Large intestine (tissue), 3 donors: ENCODE measurements at regions not wholly inside any gene's neighbourhood (a gene's known extent, or its start where the extent isn't known, plus 50 kb on each side); places are given as distances from the start of the nearest gene placed in this dataset.

Experiments
- DNase-seq, 2 donors: peaks; one replicate each; pipeline versions ENCODE4 v3.0.0 to v3.0.0-alpha.2; 2013
- H3K27ac ChIP-seq: one replicate; pipeline ENCODE4 v1.5.1; 2013; ENCODE audit warnings: low read length
- H3K27me3 ChIP-seq: 2 replicates; pipeline ENCODE4 v1.6.1; 2013; ENCODE audit warnings: low read length; ENCODE audit not compliant: control insufficient read depth, insufficient read depth
- H3K36me3 ChIP-seq: 2 replicates; pipeline ENCODE4 v1.6.1; 2013; ENCODE audit warnings: low read length; ENCODE audit not compliant: control insufficient read depth, insufficient read depth
- H3K4me1 ChIP-seq: one replicate; pipeline ENCODE4 v1.6.1; 2013; ENCODE audit warnings: low read length; ENCODE audit not compliant: control insufficient read depth, insufficient read depth
- H3K4me3 ChIP-seq: one replicate; pipeline ENCODE4 v1.5.1; 2013; ENCODE audit warnings: low read length
- H3K9me3 ChIP-seq: one replicate; pipeline ENCODE4 v1.6.1; 2013; ENCODE audit warnings: mild to moderate bottlenecking, low read depth, low read length, moderate library complexity; ENCODE audit not compliant: control insufficient read depth
- WGBS: methylation state at CpG from one replicate; pipeline ENCODE4 v1.1.5; 2013; ENCODE audit warnings: low lambda C conversion rate; ENCODE audit not compliant: insufficient coverage; 5-methylcytosine and 5-hydroxymethylcytosine counted together

DNA sequence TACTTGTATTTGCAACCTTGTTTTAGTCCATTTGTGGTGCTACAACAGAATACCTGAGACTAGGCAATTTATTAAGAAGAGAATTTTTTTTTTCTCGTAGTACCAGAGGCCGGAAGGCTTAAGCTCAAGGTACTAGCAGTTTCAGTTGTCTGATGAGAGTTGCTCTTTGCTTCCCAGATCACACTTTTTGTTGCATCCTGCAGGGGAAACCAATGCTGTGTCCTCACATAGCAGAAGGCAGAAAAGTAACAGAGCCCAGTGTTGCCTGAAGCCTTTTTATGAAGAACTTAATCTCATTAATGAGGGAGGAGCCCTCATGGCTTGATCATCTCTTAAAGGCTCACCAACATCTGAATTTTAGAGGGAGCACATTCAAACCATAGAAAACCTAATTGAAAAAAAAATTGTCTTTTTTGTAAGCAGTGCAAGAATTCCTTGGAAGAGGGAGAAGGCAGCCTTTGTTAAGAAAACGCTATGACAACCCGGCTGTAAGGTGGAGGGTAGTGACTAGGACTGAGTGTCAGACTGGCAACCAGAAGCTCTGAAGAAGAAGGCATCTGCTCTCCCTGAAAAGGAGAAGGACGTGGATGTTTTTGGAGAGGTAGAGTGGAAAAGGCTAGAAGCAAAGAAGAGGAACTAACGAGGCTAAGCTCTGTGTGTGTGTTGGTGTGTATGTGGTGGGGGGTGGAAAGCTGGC is 1245.3 kb downstream of the ROBO2 start:
- Histone ChIP-seq H3K27ac (no peak overlapping the region), H3K4me3 (no peak overlapping the region), H3K4me1 (no peaks in the 10 kb centered on the region), H3K9me3 (no peaks in the 10 kb centered on the region), H3K36me3 (no peaks in the 10 kb centered on the region), H3K27me3 (no peaks in the 10 kb centered on the region)
- DNase-seq, result no peak
- WGBS, result 77% methylated on average over 5 of the region's 6 CpGs

DNA sequence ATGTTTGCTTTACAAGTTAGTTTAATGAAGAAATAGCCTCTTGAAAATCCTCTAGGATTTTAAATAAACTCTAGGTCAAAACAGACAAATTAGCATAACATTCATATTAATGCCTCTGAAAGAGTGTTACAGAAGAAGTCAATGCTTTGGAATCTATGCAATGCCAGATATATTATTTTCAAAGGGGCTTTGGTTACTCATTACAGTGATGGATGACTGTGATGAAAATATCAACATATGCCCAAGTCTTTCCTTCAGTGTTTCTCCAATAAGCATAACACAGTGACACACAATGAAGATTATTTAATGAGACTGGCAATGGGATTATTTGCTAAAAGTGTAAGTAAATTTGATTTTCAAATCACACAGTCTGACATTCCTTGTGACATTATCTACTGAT is 1247.2 kb downstream of the ROBO2 start:
- no peaks in the 10 kb centered on the region for H3K36me3 ChIP-seq
- no peak overlapping the region for H3K27ac ChIP-seq
- no peak overlapping the region for H3K4me3 ChIP-seq
- no peaks in the 10 kb centered on the region for H3K4me1 ChIP-seq
- H3K27me3 ChIP-seq, result no peaks in the 10 kb centered on the region
- no peak for DNase-seq
- no peaks in the 10 kb centered on the region for H3K9me3 ChIP-seq

DNA sequence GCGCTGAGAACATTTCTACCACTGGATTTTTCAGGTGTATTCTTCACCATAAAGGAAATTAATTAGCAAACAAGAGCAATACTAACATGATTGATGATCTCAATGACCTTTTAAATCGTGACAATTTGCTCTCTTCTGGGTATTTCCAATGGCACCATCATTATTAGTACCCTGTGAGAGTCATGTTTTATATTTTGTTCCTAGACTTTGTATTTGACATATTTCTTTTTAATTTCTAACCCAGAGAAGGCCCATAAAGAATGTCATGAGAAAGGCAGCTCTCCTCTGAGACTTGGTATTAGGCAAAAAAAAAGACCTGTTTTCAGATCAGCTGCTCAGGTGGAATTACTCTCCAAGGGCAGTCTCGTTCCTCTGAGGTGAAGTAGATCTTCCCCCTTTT is 1253.4 kb downstream of the ROBO2 start:
- no peak overlapping the region for H3K27ac ChIP-seq
- WGBS, result 86% methylated on average over 2 of the region's 3 CpGs
- H3K27me3 ChIP-seq, result no peaks in the 10 kb centered on the region
- no peaks in the 10 kb centered on the region for H3K4me1 ChIP-seq
- no peak for DNase-seq
- no peaks in the 10 kb centered on the region for H3K9me3 ChIP-seq
- no peak overlapping the region for H3K4me3 ChIP-seq
- H3K36me3 ChIP-seq, result no peaks in the 10 kb centered on the region

- 90% methylated on average over 2 of the region's 2 CpGs for WGBS
- no peak overlapping the region for H3K4me3 ChIP-seq
- no peaks in the 10 kb centered on the region for H3K36me3 ChIP-seq
- H3K9me3 ChIP-seq, result no peaks in the 10 kb centered on the region
- no peaks in the 10 kb centered on the region for H3K4me1 ChIP-seq
- no peak for DNase-seq
- H3K27ac ChIP-seq, result no peak overlapping the region
- H3K27me3 ChIP-seq, result no peaks in the 10 kb centered on the region
Observed at GRCh38 chr3:78304115-78304514, 1264.2 kb downstream of the ROBO2 start.

DNA sequence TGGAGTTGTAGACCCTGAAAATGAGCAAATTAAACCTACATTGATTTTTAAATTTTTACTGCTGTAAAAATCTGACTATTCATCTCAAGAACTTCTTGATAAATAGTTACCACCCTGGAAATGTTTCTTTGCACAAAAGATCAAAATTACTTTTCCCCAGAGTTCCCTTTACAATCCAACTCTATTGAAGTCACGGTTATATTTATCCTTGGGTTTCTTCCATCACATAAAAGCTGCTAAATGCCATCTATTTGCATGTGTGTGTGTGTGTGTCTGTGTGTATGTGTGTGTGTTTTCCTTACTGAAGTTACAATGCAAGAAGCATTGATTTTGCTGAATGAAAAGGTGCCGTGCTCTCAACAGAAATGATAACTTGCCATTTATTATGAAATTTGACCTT is 1273.0 kb downstream of the ROBO2 start:
- Histone ChIP-seq H3K27ac (no peak overlapping the region), H3K27me3 (no peaks in the 10 kb centered on the region), H3K9me3 (no peaks in the 10 kb centered on the region), H3K36me3 (no peaks in the 10 kb centered on the region), H3K4me1 (no peaks in the 10 kb centered on the region), H3K4me3 (no peak overlapping the region)
- no peak for DNase-seq
- WGBS, result no CpG with 5 or more reads among the region's 2 CpGs

GRCh38 chr3:78313332-78313731 is 1273.4 kb downstream of the ROBO2 start:
- no peak for DNase-seq
- Histone ChIP-seq H3K4me1 (no peaks in the 10 kb centered on the region), H3K4me3 (no peak overlapping the region), H3K9me3 (no peaks in the 10 kb centered on the region), H3K27me3 (no peaks in the 10 kb centered on the region), H3K27ac (no peak overlapping the region), H3K36me3 (no peaks in the 10 kb centered on the region)
- 63% methylated on average over 1 of the region's 1 CpG for WGBS

- no peak overlapping the region for H3K27ac ChIP-seq
- H3K4me3 ChIP-seq, result no peak overlapping the region
- no peaks in the 10 kb centered on the region for H3K9me3 ChIP-seq
- H3K36me3 ChIP-seq, result no peaks in the 10 kb centered on the region
- H3K27me3 ChIP-seq, result no peaks in the 10 kb centered on the region
- no peaks in the 10 kb centered on the region for H3K4me1 ChIP-seq
- WGBS, result 20% methylated on average over 1 of the region's 2 CpGs
- no peak for DNase-seq
Observed at GRCh38 chr3:78314327-78314726, 1274.4 kb downstream of the ROBO2 start.

GRCh38 chr3:78317774-78318173 is 1277.9 kb downstream of the ROBO2 start:
- Histone ChIP-seq H3K27me3 (no peaks in the 10 kb centered on the region), H3K9me3 (no peaks in the 10 kb centered on the region), H3K36me3 (no peaks in the 10 kb centered on the region), H3K4me3 (no peak overlapping the region), H3K27ac (no peak overlapping the region), H3K4me1 (no peaks in the 10 kb centered on the region)
- DNase-seq, result no peak
- whole genome bisulfite sequencing, result no CpG with 5 or more reads among the region's 1 CpG

DNA sequence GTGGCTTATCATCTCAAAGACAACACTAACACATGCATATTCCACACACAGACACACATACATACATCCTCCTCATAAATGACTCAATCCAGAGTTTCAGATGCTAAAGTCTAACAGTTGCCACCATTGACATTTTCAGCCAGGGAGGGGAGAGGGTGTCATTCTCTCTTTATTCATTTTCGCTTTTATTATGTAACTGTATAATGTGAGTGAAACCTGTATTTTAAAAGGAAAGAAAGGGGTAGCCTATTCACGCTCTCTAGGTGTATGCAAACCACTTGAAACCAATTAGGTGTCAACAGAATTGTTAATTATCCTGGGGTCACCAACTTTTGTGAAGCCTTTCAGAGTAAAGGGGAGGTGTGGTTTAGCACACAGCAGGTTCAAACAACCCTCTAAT is 1282.9 kb downstream of the ROBO2 start:
- no CpG with 5 or more reads among the region's 2 CpGs for WGBS
- no peak for DNase-seq
- no peaks in the 10 kb centered on the region for H3K9me3 ChIP-seq
- H3K27ac ChIP-seq, result no peak overlapping the region
- no peaks in the 10 kb centered on the region for H3K4me1 ChIP-seq
- no peaks in the 10 kb centered on the region for H3K27me3 ChIP-seq
- no peaks in the 10 kb centered on the region for H3K36me3 ChIP-seq
- no peak overlapping the region for H3K4me3 ChIP-seq

DNA sequence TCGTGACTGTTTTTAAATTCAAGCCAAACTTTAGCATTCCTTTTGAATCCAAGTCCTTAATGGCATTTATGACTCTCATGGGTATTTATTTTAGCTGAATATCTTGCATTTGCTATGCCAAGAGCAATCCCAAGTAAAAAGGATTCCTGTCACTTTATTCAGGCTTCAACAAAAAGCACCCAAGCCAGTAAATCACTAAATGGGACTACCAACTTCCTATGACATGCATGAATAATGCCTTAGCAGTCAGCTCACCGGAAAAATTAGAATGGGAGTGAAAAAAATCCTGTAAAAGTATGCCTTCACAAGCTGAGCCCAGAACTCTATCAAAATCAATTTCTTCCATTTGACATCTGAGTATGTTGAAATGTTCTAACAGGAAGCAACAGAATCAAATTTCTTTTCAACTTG is 1297.9 kb downstream of the ROBO2 start:
- Histone ChIP-seq H3K27ac (no peak overlapping the region), H3K36me3 (no peaks in the 10 kb centered on the region), H3K27me3 (no peaks in the 10 kb centered on the region), H3K4me3 (no peak overlapping the region), H3K9me3 (no peaks in the 10 kb centered on the region), H3K4me1 (no peaks in the 10 kb centered on the region)
- WGBS, result 72% methylated on average over 2 of the region's 2 CpGs
- no peak for DNase-seq

- Histone ChIP-seq H3K9me3 (no peaks in the 10 kb centered on the region), H3K4me3 (no peak overlapping the region), H3K27ac (no peak overlapping the region), H3K4me1 (no peaks in the 10 kb centered on the region), H3K36me3 (no peaks in the 10 kb centered on the region), H3K27me3 (no peaks in the 10 kb centered on the region)
- WGBS, result 100% methylated on average over 1 of the region's 2 CpGs
- DNase-seq, result no peak
Observed at GRCh38 chr3:78338405-78338804, 1298.5 kb downstream of the ROBO2 start.
